HG03039 (cell line): ENCODE measurements at regions not wholly inside any gene's neighbourhood (a gene's known extent, or its start where the extent isn't known, plus 50 kb on each side); places are given as distances from the start of the nearest gene placed in this dataset.
"Not testable (repeated sequence)": the region's sequence is repeated elsewhere in the genome, so short reads cannot be mapped to it uniquely, and the experiment has no call there.

ENCODE experiments used
- ATAC-seq: cut with Tn5 transposase; IDR thresholded peaks from one replicate; pipeline ENCODE4 v1.9.1; 2021; ENCODE audit warnings: mild to moderate bottlenecking, moderate library complexity; ENCODE audit not compliant: unreplicated experiment

DNA sequence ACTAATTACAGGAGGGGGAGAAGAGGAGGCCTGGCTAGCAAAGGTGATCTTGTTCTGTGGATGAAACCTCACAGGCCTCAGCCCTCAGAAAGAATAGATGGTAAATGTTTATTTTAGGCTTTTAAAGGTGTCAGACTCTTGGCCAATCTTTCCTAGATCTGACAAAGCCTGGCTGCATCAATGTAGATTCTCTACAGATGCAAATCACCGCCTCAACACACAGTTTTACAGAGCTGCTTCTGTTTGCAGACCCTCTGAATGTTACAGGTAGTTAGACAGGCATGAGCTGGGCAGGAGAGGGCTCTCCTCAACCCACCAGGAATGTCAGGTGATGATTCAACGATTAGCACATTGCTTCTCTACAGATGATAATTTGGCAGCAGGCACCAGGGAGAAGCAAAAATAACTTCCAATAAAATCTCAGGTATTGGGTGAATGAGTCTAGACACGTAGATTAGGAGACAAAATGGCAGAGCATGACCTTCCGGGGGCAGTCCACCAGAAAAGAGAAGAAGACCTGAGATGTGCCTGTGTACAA, 105.4 kb upstream of the VANGL1 start:
- no peak for ATAC-seq

DNA sequence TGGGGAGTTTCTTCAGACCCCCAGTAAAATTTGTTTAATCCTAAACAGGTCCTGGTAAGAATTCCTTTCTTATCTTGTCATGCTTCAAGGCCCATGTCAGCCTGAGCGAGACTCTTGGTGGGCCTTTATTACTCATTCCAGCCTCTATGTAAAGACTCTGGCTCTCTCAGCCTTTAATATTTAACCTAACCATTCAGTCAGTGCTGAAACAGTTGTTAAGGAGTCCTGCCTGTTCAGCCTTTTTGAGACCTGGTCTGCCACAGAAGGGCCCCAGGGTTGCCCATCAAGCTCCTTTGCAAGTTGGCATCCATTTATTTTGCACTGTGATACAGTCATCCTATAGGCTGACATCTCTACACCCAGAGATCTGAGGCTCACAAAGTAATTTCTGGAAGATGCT, 107.7 kb upstream of the VANGL1 start:
- no peak for ATAC-seq

DNA sequence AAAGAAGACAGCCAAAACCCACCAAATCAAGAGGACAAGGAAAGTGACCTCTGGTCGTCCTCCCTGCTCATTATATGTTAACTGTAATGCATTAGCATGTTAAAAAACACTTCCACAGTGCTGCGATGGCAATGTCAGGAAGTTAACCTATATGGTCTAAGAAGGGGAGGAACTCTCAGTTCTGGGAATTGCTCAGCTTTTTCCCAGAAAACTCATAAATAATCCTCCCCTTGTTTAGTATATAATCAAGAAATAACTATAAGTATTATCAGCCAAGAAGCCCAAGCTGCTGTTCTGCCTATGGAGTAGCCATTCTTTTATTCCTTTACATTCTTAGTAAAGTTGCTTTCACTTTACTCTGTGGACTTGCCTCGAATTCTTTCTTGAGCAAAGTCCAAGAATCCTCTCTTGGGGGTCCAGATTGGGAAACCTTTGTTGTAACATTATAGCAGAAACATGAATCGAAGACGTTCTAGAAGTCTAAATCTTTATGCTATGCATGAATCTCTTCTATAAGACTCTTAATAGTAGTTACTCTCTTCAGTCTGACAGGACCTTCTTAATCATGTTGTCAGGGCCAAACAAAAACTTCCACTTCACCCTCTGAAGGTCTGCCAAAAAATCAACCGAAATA, 110.0 kb upstream of the VANGL1 start:
- no peak for ATAC-seq

DNA sequence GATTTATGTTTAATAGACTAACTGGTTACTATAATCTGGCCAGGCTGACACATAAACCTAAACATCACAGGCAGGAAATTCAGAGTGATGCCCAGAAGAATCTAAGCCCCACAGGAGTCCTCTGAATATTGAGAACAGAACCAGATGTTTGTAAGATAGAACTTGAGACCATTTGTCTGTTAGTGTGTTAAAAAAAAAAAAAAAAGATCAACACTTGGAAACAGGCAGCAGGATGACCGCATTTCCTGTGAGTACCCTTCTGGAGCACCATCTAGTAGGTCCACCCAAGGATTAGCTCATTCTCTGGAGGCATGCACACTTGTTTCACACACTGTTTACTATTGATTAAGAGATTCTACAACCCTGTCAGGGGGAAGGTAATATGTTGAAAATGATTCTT, 111.4 kb upstream of the VANGL1 start:
- no peak for ATAC-seq

DNA sequence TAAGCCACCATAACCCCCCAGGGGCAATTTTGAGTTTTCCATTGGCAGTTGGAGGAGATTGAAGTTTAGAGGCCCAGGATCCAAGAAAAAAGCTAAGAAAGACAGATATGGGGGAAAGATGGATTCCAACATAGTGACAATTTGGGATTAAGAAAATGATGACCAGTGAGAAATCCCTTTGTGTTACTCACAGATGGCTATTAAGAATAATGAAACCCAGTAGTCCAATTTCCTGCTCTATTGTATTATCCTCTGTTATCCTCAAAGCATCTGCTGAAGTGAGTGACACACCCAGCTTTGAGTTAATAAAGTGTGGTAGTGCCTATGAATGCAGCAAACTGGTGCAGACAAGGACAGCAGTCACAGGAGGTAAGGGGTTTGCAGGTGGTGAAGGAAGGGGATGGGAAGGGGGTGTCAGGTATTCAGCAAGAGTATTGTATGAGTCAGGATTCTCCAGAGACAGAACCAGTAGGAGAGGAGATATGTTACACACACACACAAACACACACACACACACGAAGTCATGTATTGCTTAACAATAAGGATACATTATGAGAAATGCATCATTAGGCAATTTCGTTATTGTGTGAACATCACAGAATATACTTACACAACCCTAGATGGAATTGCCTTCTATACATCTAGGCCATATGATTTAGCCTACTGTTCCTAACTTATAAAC, 112.4 kb upstream of the VANGL1 start:
- no peak for ATAC-seq

DNA sequence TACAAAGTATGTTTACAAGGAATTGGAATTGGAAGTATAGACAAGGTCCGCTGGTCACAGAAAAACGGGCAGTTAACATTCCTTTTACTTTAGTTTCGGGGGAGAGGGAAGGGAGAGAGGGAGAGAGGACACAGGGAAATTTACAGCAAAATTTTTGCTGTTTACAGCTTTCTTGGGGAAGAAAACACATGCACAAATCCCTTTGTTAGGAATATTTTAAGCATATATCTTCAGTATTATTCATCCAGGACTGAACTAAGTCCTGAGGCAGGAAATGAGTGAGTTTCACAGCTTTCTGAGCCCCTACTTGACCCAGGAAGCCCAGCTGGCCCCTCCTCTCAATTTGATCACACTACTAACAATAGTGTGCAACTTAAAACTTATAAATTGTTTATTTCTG, 113.4 kb upstream of the VANGL1 start:
- ATAC-seq = not testable (repeated sequence)

DNA sequence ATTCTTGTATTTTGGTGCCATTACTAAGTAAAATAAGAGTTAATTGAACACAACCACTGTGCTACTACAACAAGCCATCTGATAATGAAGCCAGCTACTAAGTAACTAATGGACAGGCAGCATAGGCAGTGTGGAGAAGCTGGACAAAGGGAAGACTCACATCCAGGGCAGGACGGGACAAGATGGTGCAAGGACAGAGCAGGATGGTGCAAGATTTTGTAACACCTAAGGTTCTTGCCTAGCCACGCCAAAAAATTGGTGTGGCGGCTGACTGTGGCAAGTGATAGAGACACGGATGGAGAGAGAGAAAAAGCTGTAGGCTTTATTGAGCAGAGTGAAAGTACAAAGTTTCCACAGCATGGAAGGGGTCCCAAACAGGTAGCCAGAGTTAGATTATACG, 114.0 kb upstream of the VANGL1 start:
- no peak for ATAC-seq

DNA sequence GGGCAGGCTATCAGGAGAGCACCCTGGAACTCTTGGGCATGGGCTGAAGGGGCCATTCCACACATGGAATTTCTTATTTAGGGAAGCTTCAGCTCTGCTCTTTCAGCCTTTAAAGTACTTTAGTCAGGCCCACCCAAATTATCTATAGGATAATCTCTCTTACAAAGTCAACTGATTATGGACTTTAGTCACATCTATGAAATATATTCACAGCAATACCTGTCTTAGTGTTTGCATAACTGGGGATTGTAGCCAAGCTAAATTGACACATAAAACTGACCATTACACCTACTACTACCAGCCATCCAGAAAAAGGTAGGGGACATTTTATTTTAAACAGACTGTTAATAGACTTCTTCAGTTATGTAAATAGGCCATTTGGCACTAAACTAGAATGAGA, 114.9 kb upstream of the VANGL1 start:
- ATAC-seq = no peak

DNA sequence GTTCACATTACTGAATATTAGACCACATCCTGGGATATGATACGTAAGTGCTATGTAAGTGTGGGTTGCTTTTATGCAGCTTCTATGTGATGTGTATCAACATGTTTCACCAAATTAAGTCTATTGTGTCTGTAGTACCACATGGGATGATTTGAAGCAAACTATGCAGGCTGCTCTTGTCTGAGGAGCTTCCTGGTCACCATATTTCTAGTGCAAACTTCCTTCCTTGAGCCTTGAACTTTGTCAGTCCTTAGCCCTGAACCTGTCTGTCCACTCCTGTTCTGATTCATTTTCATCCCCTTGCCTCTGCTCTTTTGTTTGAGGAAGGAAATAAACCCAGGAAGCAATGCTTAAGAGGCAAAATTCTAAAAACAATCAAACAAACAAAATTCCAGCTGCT, 117.5 kb upstream of the VANGL1 start:
- no peak for ATAC-seq

DNA sequence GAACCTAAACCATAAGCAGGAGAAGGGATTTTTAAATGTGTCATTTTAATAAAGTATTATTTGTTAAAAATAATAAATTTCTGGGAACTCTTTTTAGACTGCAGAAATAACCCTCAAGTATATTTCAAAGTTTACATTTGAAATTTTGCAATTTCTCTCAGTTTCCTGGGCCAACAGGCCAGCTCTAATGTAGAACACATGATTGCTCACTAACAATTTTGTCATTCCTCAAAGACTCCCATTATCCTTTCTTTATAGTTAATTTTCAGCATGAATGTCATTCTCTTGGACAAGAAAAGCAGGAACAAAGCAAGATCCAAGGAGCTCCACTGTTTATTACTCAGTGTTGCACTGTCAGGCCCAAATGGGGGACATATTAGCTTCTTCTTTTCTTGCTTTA, 119.4 kb upstream of the VANGL1 start:
- no peak for ATAC-seq

DNA sequence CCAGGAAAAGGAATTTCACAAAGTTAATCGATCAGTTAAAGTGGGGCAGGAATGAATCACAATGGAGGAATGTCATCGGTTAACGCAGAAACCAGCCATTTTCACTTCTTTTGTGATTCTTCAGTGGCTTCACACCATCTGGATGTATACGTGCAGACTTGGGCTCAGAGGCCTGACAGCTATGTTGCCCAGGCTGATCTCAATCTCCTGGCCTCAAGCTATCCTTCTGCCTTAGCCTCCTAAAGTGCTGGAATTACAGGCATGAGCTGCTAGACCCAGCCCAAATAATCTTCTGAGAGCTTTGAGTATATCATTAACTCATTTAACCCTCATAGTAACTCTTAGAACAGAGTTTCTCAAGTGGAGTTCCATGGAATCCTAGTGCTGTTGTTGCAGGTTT, 126.5 kb upstream of the VANGL1 start:
- ATAC-seq = no peak

DNA sequence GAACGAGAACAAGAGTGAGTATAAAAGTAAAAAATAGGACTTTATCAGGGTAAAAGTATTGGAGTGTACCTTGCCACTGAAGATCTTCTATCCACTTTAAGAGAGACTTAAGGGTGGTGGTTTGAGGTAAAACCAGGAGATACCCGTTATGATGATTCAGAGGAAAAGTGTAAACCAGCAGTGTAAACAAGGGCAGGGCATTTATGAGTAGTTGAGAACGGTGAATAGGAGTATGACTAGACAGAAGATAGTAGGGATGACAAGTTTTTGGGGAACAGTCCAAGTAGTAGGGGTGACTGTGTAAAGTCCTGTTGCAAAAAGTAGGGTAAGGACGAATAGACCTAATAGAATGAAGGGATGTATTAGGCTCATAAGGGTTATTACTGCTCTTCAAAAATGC, 131.5 kb upstream of the VANGL1 start:
- not testable (repeated sequence) for ATAC-seq

DNA sequence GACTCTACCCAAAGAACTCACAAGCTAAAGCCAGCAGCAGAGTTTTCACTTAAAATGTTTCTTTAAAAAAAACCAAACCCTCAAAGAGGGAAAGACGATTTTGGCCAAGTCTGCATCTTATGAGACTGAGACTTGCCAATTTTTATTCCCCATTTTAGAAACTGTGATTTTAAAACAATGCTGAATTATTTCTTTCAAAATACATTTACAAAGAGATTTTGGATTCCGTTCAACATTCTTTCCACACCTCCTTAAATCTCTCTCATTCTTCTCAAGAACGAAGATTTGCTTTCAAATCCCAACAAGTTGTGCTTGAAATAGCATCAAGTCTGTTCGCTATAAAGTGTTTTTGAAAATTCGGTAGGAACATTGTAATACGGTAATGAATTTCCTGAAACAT, 133.9 kb upstream of the VANGL1 start:
- no peak for ATAC-seq

DNA sequence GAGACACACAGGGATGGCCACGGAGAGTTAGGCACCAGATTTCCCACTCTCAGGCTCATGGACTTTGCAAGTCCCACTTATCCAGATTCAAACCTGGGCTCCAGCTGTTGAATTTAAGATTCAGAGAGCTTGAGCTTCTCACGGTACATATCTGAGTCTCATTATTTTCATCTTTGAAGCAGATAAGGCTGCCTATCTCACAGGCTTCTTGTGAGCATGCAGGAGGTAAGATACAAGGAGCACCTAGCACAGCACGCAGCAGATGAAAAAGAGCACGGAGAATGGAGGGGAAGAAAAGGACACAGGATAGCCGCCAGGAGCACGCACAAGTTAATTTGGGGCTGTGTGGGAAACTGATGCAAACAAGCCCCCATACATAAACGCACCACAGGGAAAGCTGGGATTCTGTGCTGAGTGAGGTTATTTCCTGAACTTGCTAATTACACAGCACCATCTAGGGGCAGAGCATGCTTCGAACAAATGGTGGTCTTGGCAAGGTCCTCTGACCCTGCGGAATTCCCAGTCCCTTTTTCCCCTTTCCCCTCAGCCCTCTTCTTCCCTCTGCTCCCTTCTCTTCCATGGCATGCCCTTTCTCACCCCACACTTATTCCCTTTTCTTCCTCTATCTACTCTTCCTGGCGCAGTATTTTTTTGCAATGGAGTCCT, 134.7 kb upstream of the VANGL1 start:
- ATAC-seq = no peak

DNA sequence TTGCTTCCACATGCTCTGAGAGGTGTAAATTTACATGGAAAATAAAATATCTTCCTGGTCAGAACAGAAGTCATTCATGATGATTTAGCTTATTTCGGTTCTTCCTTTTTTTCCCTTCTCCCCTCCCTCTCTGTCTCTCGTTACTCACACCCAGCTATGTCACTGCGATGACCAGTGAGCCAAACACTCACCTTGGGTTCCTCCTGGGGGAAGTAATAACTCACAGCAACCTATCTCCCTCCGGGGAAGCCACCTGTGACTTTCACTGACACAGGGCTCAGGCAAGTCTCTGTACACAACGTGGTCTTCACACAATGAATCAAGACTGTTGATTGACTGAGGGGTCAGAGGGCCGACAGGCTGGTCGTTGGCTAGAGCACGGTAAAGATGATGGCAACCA, 135.3 kb upstream of the VANGL1 start:
- no peak for ATAC-seq

DNA sequence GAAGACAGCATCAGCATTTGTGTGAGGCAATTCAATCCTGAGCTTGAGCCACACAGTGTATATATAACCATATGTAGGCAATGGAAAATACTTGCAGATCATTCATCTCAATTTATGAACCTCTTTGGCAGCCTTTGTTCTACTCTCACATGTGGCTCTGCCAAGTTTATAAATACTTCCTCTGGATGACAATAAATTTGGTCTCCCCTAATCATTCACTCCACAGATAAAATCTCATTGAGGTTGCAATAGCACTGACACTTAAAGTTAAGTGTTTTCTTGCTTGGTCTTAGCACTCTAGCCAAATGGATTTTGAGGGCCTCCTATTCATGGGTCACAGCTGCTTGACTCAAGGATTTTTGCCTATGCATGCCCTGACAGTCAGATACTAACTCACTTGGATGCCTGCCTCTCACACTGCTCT, 136.6 kb upstream of the VANGL1 start:
- ATAC-seq = no peak

DNA sequence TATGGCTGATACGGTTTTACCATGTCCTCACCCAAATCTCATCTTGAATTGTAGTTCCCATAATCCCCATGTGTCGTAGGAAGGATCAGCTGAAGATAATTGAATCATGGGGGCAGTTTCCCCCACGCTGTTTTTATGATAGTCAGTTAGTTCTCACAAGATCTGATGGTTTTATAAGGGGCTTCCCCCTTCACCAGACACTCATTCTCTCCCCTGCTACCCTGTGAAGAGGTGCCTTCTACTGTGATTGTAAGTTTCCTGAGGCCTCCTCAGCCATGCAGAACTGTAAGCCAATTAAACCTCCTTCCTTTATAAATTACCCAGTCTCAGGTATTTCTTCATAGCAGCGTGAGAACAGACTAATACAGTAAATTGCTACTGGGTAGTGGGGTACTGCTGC, 139.6 kb upstream of the VANGL1 start:
- not testable (repeated sequence) for ATAC-seq

DNA sequence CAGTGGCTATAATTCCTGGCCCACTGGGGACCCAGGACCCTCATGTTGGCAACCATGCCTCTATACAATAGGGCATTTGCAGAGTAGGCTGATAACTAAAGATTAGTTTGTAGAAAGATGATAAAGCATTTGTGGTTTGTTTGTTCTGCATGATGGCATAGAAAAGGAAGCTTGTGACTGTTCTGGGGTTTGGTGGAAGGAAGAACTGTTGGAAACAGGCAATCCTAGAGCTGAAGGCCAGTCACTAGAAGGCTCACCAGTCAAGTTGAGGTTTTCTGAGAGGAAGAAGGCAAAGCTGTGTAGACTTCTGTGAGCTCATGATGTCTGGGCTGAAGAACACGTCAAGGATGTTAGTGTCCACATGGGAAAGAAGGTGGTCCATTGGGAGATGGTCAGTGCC, 140.3 kb upstream of the VANGL1 start:
- no peak for ATAC-seq

DNA sequence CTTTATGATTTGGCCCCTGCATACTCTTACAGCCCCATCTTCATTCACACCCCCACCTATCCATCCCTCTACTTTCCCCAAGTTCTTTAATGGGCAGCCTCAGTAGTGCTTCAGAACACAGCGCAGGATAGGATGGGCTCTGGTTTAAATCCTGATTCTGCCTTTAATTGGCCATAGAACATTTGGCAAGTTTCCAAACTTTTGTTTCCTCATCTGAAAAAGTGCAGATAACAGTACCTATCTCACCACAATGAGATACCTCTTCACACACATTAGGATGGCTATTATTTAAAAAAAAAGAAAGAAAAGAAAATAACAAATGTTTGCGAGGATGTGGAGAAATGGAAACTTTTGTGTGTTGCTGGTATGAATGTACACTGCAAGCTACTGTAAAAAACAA, 142.5 kb upstream of the VANGL1 start:
- no peak for ATAC-seq

DNA sequence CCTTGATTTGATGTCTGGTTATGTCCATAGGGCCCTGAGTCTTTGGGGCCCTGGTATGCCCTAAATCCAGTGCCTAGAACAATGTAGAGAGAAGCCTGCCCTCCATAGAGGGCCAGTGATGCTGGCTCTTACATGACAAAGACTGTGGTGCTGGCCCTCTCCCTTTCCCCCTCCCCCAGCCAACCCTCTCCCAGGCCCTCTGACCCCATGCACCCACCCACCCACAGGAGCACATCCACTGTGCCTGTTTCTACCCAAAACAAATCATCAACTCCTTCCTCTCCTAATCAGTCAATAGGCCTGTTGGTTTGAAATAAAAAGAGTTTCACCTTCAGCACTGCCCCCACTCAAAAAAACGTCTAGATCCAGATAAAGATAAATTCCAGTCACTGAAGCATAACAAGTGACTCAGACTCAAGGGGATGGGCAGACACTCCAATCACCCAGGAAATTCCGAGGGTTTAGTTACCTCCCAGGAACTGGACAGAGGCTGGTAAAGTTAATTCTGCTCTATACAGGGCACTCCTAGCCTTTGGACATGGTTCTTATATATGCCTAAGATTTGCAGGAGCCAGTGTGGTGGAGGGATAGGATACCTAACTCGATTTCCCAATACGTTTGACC, 144.8 kb upstream of the VANGL1 start:
- ATAC-seq = no peak

DNA sequence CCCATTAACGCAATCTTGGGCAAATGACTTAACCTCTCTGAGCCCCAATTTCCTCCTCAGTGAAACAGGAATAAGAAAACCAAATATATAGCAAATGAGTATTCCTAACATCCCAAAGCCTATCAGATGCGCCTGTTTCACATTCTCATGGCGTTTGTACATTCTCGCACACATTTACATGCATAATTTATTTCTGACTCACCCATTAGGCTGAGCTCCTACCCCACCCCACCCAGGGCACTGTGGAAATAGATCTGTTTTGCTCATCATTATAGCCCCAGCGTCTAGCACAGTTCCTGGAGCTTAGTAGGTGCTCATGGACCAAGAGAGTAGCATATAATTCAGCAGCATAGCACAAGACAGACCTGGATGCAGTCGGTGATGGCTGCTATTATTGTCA, 146.1 kb upstream of the VANGL1 start:
- no peak for ATAC-seq

DNA sequence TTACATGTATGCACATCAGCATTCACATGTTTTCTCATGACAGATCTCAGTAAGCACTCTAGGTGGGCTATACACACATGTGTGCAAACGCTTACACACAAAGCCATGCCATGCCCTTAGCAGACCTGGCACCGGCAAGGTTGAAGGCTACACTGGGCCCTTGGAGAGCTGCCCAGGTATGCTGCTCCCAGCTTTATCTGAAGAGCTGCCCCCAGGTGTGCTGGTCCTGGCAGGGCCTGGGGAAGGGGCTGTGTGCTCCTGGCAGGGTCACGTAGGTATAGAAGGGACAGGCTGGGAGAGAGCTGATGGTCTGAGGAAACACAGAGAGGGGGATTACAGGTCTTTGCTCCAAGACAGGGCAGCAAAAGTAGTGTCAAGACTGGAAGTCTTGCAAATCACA, 146.7 kb upstream of the VANGL1 start:
- no peak for ATAC-seq
